SK-N-SH (cell line): ENCODE measurements at regions not wholly inside any gene's neighbourhood (a gene's known extent, or its start where the extent isn't known, plus 50 kb on each side); places are given as distances from the start of the nearest gene placed in this dataset.

Experiments used
- CTCF ChIA-PET: fragments of 300-600, 350-600 bp; formaldehyde crosslinking; extraction: SDS; loops from one replicate; lab custom pipeline; 2021; lab: Yijun Ruan, JAX
- POLR2A ChIA-PET: fragments of 350-600 bp; sonication (Branson Sonifier 250); formaldehyde crosslinking; extraction: SDS; loops from one replicate; lab custom pipeline; 2020; ENCODE audit warnings: antibody characterized with exemption, inconsistent platforms; lab: Yijun Ruan, JAX
- DNase-seq: peaks from one replicate; pipeline ENCODE4 v3.0.0; 2012
- H2AFZ ChIP-seq: fragments of 200-600 bp; sonication (generic); 2 replicates; pipeline ENCODE4 v1.8.1; 2016; ENCODE audit warnings: antibody characterized with exemption, mild to moderate bottlenecking, low read depth
- H3F3A ChIP-seq: fragments of 200-600 bp; sonication (generic); replicated peaks from 2 replicates; pipeline ENCODE3; 2016; ENCODE audit warnings: antibody characterized with exemption, mild to moderate bottlenecking; ENCODE audit not compliant: insufficient read depth
- H3K27ac ChIP-seq, 2 experiments: fragments of 200-500 bp in 1 of 2; fragments of 200-600 bp in 1 of 2; sonication (Bioruptor generic) in 1 of 2; sonication (generic), shearing (Covaris generic) in 1 of 2; 2 replicates each; pipeline versions ENCODE4 v1.5.1 to v1.6.1; 2014 to 2016; ENCODE audit warnings: low read depth in 2 of 2, inconsistent platforms in 1 of 2, low read length in 1 of 2, mild to moderate bottlenecking in 1 of 2, mixed read lengths in 1 of 2
- H3K27me3 ChIP-seq: fragments of 200-600 bp; sonication (generic), shearing (Covaris generic); 2 replicates; pipeline ENCODE4 v1.6.1; 2016; ENCODE audit warnings: mixed run types; ENCODE audit not compliant: insufficient read depth
- H3K36me3 ChIP-seq, 2 experiments: fragments of 200-500 bp in 1 of 2; fragments of 200-600 bp in 1 of 2; sonication (Bioruptor generic) in 1 of 2; sonication (generic) in 1 of 2; replicated peaks in 1 of 2; 2 replicates each; pipeline versions ENCODE3 to v1.5.1; 2014 to 2016; ENCODE audit warnings: low read length in 1 of 2, mild to moderate bottlenecking in 1 of 2; ENCODE audit not compliant: insufficient read depth in 2 of 2, control insufficient read depth in 1 of 2
- H3K4me1 ChIP-seq, 2 experiments: fragments of 200-500 bp in 1 of 2; fragments of 200-600 bp in 1 of 2; sonication (Bioruptor generic) in 1 of 2; sonication (generic), shearing (Covaris generic) in 1 of 2; 2 replicates each; pipeline versions ENCODE4 v1.5.1 to v1.6.1; 2014 to 2016; ENCODE audit warnings: low read depth in 1 of 2, low read length in 1 of 2, mixed run types in 1 of 2; ENCODE audit not compliant: insufficient read depth in 2 of 2, control insufficient read depth in 1 of 2
- H3K4me2 ChIP-seq: fragments of 200-600 bp; sonication (generic), shearing (Covaris generic); 2 replicates; pipeline ENCODE4 v1.6.1; 2017; ENCODE audit warnings: mixed run types
- H3K4me3 ChIP-seq, 2 experiments: fragments of 200-500 bp in 1 of 2; fragments of 200-600 bp in 1 of 2; sonication (Bioruptor generic) in 1 of 2; sonication (generic), shearing (Covaris generic) in 1 of 2; 2 replicates each; pipeline versions ENCODE4 v1.5.1 to v1.8.1; 2014 to 2016; ENCODE audit warnings: low read depth in 2 of 2, inconsistent platforms in 1 of 2, low read length in 1 of 2, mild to moderate bottlenecking in 1 of 2, mixed read lengths in 1 of 2, moderate library complexity in 1 of 2
- H3K79me2 ChIP-seq: fragments of 200-600 bp; sonication (generic); 2 replicates; pipeline ENCODE4 v1.8.1; 2017; ENCODE audit warnings: mild to moderate bottlenecking; ENCODE audit not compliant: insufficient read depth
- H3K9ac ChIP-seq: fragments of 200-600 bp; sonication (generic); 2 replicates; pipeline ENCODE4 v1.6.1; 2017; ENCODE audit warnings: mixed run types
- H3K9me2 ChIP-seq: fragments of 200-600 bp; sonication (generic); 2 replicates; pipeline ENCODE4 v1.6.1; 2017; ENCODE audit warnings: mixed run types
- H3K9me3 ChIP-seq: fragments of 200-600 bp; sonication (generic); 2 replicates; pipeline ENCODE4 v1.6.1; 2017; ENCODE audit warnings: mixed run types, mild to moderate bottlenecking, moderate library complexity
- H4K20me1 ChIP-seq: fragments of 200-600 bp; sonication (generic); 2 replicates; pipeline ENCODE4 v1.6.1; 2017; ENCODE audit warnings: mild to moderate bottlenecking, mixed run types; ENCODE audit not compliant: insufficient read depth
- ELF1 ChIP-seq: IDR thresholded peaks from 2 replicates; pipeline ENCODE4 v1.4.0; 2012
- EP300 ChIP-seq, 2 experiments: IDR thresholded peaks; 2 replicates each; pipeline versions ENCODE4 v1.4.0 to v1.6.1; 2012; ENCODE audit warnings: borderline replicate concordance in 1 of 2, low read depth in 1 of 2, low read length in 1 of 2
- FOXJ3 ChIP-seq: sonication (generic); formaldehyde crosslinking; IDR thresholded peaks from 2 replicates; pipeline ENCODE4 v1.5.1; 2020; ENCODE audit warnings: mild to moderate bottlenecking, missing genetic modification reagents
- GABPA ChIP-seq: IDR thresholded peaks from 2 replicates; pipeline ENCODE4 v1.4.0; 2012; ENCODE audit warnings: low read depth, mild to moderate bottlenecking
- IRF3 ChIP-seq: fragments of 150-350 bp; IDR thresholded peaks from 2 replicates; pipeline ENCODE4 v1.6.1; 2016; ENCODE audit warnings: mild to moderate bottlenecking, low read depth, low read length
- POLR2AphosphoS5 ChIP-seq: IDR thresholded peaks from 2 replicates; pipeline ENCODE4 v1.6.1; 2012; ENCODE audit warnings: low read depth, low read length
- RAD21 ChIP-seq: IDR thresholded peaks from 2 replicates; pipeline ENCODE4 v1.6.1; 2012; ENCODE audit warnings: mild to moderate bottlenecking, low read length
- REST ChIP-seq: IDR thresholded peaks from 2 replicates; pipeline ENCODE4 v1.6.1; 2012; ENCODE audit warnings: mild to moderate bottlenecking, low read depth, low read length, moderate library complexity
- RFX5 ChIP-seq: IDR thresholded peaks from 2 replicates; pipeline ENCODE4 v1.6.1; 2012; ENCODE audit warnings: mild to moderate bottlenecking, improper control_type of control experiment, low read length
- RXRA ChIP-seq: IDR thresholded peaks from 2 replicates; pipeline ENCODE4 v1.4.0; 2012; ENCODE audit warnings: low read depth, mild to moderate bottlenecking, borderline replicate concordance
- SIN3A ChIP-seq: IDR thresholded peaks from 2 replicates; pipeline ENCODE4 v1.6.1; 2012; ENCODE audit warnings: low read depth, mild to moderate bottlenecking, low read length, moderate library complexity, borderline replicate concordance
- SMC3 ChIP-seq: IDR thresholded peaks from 2 replicates; pipeline ENCODE4 v1.6.1; 2012; ENCODE audit warnings: low read depth, low read length, improper control_type of control experiment
- TEAD4 ChIP-seq: IDR thresholded peaks from 2 replicates; pipeline ENCODE4 v1.4.0; 2012; ENCODE audit warnings: mild to moderate bottlenecking, borderline replicate concordance; ENCODE audit not compliant: insufficient read depth
- USF1 ChIP-seq: IDR thresholded peaks from 2 replicates; pipeline ENCODE4 v1.4.0; 2012; ENCODE audit warnings: low read depth, borderline replicate concordance
- USF2 ChIP-seq: fragments of 150-350 bp; IDR thresholded peaks from 2 replicates; pipeline ENCODE4 v1.6.1; 2017; ENCODE audit warnings: antibody characterized with exemption, low read length, low read depth, borderline replicate concordance
- YY1 ChIP-seq: IDR thresholded peaks from 2 replicates; pipeline ENCODE4 v1.4.0; 2012; ENCODE audit warnings: low read depth, mild to moderate bottlenecking
- WGBS: methylation state at CpG from one replicate; pipeline ENCODE4 v1.1.6; 2017; ENCODE audit warnings: low lambda C conversion rate; 5-methylcytosine and 5-hydroxymethylcytosine counted together
- TF ChIP-seq, protein P1 (sequence below): fragments of 200-600 bp; sonication (generic); IDR thresholded peaks from 2 replicates; pipeline ENCODE4 v1.6.1; 2017; ENCODE audit warnings: antibody characterized with exemption, mild to moderate bottlenecking, moderate library complexity

GRCh38 chr13:40337651-40338050 is 328.8 kb downstream of the FOXO1 start (continued):
- no peak for TF ChIP-seq REST
- TF ChIP-seq RXRA, result no peak
- no peak for TF ChIP-seq SIN3A
- TF ChIP-seq, all 33 proteins: peak for 0

DNA sequence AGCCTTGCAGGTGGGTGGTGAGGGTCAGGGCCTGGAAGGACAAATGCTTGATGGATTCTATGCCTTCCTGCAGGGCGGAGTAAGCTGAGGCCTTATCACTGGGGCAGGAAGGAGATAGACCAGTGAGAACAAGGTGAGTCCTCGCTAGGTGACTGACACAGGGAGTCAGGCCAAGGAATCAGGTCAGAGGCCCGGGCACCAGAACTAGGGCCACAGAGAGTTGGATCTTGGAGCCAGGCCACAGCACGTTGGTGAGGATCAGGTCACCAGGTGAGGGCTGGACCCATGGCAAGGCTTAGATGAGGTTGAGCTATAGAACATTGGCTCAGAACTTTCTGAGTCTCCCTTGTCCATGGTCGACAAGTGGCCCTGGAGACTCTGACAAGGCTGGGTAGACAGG is 328.2 kb downstream of the FOXO1 start:
- Histone ChIP-seq H3K4me2 (no peak overlapping the region), H2AFZ (no peak overlapping the region), H3K27me3 (no peaks in the 10 kb centered on the region), H3K4me3 (no peak overlapping the region), H3K36me3 (no peaks in the 10 kb centered on the region), H3K79me2 (no peaks in the 10 kb centered on the region), H3K4me1 (peaks cover 0 to 7% of the 10 kb centered on the region in 2 experiments; a peak in 1 of 4 replicates), H3K27ac (no peak overlapping the region), H3K9me2 (no peaks in the 10 kb centered on the region), H3F3A (no peaks in the 10 kb centered on the region), H3K9me3 (no peaks in the 10 kb centered on the region), H3K9ac (no peak overlapping the region), H4K20me1 (no peaks in the 10 kb centered on the region)
- TF ChIP-seq USF2, result no peak
- TF ChIP-seq TEAD4, result no peak
- no peak for TF ChIP-seq ELF1
- no peak for TF ChIP-seq RAD21
- TF ChIP-seq GABPA, result no peak
- TF ChIP-seq EP300 (IDR thresholded peaks at IDR 0.05; ENCODE audit: borderline replicate concordance in 1 of 2, low read depth in 1 of 2, low read length in 1 of 2), result no peak
- no peak for TF ChIP-seq FOXJ3
- no peak for TF ChIP-seq REST
- no peak for TF ChIP-seq SMC3
- no peak for TF ChIP-seq RFX5
- TF ChIP-seq USF1, result no peak
- TF ChIP-seq, protein P1, sequence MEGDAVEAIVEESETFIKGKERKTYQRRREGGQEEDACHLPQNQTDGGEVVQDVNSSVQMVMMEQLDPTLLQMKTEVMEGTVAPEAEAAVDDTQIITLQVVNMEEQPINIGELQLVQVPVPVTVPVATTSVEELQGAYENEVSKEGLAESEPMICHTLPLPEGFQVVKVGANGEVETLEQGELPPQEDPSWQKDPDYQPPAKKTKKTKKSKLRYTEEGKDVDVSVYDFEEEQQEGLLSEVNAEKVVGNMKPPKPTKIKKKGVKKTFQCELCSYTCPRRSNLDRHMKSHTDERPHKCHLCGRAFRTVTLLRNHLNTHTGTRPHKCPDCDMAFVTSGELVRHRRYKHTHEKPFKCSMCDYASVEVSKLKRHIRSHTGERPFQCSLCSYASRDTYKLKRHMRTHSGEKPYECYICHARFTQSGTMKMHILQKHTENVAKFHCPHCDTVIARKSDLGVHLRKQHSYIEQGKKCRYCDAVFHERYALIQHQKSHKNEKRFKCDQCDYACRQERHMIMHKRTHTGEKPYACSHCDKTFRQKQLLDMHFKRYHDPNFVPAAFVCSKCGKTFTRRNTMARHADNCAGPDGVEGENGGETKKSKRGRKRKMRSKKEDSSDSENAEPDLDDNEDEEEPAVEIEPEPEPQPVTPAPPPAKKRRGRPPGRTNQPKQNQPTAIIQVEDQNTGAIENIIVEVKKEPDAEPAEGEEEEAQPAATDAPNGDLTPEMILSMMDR, result no peak
- no peak for TF ChIP-seq YY1
- TF ChIP-seq POLR2AphosphoS5, result no peak
- no peak for TF ChIP-seq IRF3
- CTCF ChIA-PET, result no interaction called here
- POLR2A ChIA-PET, result no interaction called here
- DNase-seq, result no peak
- 43% methylated on average over 2 of the region's 5 CpGs for WGBS
